ENCODE measurements at regions not wholly inside any gene's neighbourhood (a gene's known extent, or its start where the extent isn't known, plus 50 kb on each side); places are given as distances from the start of the nearest gene placed in this dataset.

GRCh38 chr10:127812041-127812440 lies 75.1 kb downstream of the FOXI2 start:
- ATAC-seq (ENCODE audit: poor library complexity) (no peak), DNase-seq (no peak)
- Histone ChIP-seq H3K27me3 (ENCODE audit: control insufficient read depth in 1 of 2, insufficient read depth in 2 of 2, low read length in 2 of 2) (peaks cover 2 to 6% of the 10 kb centered on the region in 2 experiments), H3K4me3 (ENCODE audit: low read length) (no peak overlapping the region), H3K9me3 (ENCODE audit: control insufficient read depth in 1 of 2, insufficient read depth in 1 of 2, low read length in 2 of 2) (no peaks in the 10 kb centered on the region), H3K36me3 (ENCODE audit: insufficient read depth, low read length) (no peaks in the 10 kb centered on the region), H3K4me1 (ENCODE audit: insufficient read depth, low read length) (no peaks in the 10 kb centered on the region), H3K27ac (ENCODE audit: low read depth in 1 of 2, low read length in 2 of 2) (no peak overlapping the region)
- no peak for TF ChIP-seq CTCF (IDR thresholded peaks at IDR 0.05)
- CTCF ChIA-PET = no interaction called here
- Mint-ChIP-seq H3K4me3 (no peak overlapping the region), H3K27me3 (peaks cover 34% of the 10 kb centered on the region), H3K27ac (no peak overlapping the region), H3K9me3 (no peaks in the 10 kb centered on the region), H3K36me3 (ENCODE audit: low read depth) (no peaks in the 10 kb centered on the region), H3K4me1 (ENCODE audit: low read depth) (no peaks in the 10 kb centered on the region)
- POLR2A ChIA-PET = no interaction called here
- intact Hi-C loops (cut with DNase I, micrococcal nuclease) = loop anchor here in 1 of 2 experiments (10.0 kb wide), 1 partner anchor 97 kb away; no protein-coding TSS in a partner anchor

- Mint-ChIP-seq H3K27me3 (peaks cover 22% of the 10 kb centered on the region), H3K4me3 (no peak overlapping the region), H3K36me3 (ENCODE audit: low read depth) (no peaks in the 10 kb centered on the region), H3K27ac (no peak overlapping the region), H3K9me3 (no peaks in the 10 kb centered on the region), H3K4me1 (ENCODE audit: low read depth) (no peaks in the 10 kb centered on the region)
- H3K36me3 ChIP-seq (ENCODE audit: insufficient read depth, low read length) = no peaks in the 10 kb centered on the region
- CTCF ChIA-PET = no interaction called here
- intact Hi-C loops (cut with DNase I, micrococcal nuclease) = loop anchor here in 1 of 2 experiments (10.0 kb wide), 1 partner anchor 98 kb away; no protein-coding TSS in a partner anchor
- DNase-seq = no peak
- no peaks in the 10 kb centered on the region for H3K4me1 ChIP-seq (ENCODE audit: insufficient read depth, low read length)
- no peak for ATAC-seq (ENCODE audit: poor library complexity)
- H3K9me3 ChIP-seq (ENCODE audit: control insufficient read depth in 1 of 2, insufficient read depth in 1 of 2, low read length in 2 of 2) = no peaks in the 10 kb centered on the region
- peaks cover 0 to 2% of the 10 kb centered on the region in 2 experiments for H3K27me3 ChIP-seq (ENCODE audit: control insufficient read depth in 1 of 2, insufficient read depth in 2 of 2, low read length in 2 of 2)
- no peak overlapping the region for H3K27ac ChIP-seq (ENCODE audit: low read depth in 1 of 2, low read length in 2 of 2)
- H3K4me3 ChIP-seq (ENCODE audit: low read length) = no peak overlapping the region
- no peak for TF ChIP-seq CTCF (IDR thresholded peaks at IDR 0.05)
- POLR2A ChIA-PET = no interaction called here
Measured at GRCh38 chr10:127813290-127813689, 76.3 kb downstream of the FOXI2 start.

DNA sequence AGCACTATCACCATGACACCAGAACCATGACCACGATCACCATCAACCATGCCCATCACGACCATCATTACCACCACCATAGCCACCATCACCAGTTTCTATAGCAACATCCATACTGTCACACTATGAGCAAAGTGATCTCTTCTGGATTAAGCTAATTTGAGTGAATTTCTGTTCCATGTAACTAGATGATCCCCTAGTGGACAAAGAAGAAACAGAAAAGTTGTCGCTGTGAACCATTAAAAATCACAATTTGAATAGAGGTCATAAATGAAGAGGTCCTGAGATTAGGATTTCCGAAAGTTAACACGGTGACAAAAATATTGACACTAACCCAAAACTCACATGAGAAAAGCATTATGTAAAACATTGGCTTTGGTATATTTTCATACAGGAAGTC lies 77.6 kb downstream of the CLRN3 start:
- intact Hi-C loops (cut with DNase I, micrococcal nuclease) = loop anchor here in 1 of 2 experiments (10.0 kb wide), 1 partner anchor 100 kb away; no protein-coding TSS in a partner anchor
- CTCF ChIA-PET = no interaction called here
- Mint-ChIP-seq H3K4me1 (ENCODE audit: low read depth) (no peaks in the 10 kb centered on the region), H3K9me3 (no peaks in the 10 kb centered on the region), H3K27ac (no peak overlapping the region), H3K27me3 (peaks cover 19% of the 10 kb centered on the region), H3K4me3 (no peak overlapping the region), H3K36me3 (ENCODE audit: low read depth) (no peaks in the 10 kb centered on the region)
- H3K27ac ChIP-seq (ENCODE audit: low read depth in 1 of 2, low read length in 2 of 2) = no peak overlapping the region
- ATAC-seq (ENCODE audit: poor library complexity) (no peak), DNase-seq (no peak)
- POLR2A ChIA-PET = no interaction called here
- no peaks in the 10 kb centered on the region for H3K9me3 ChIP-seq (ENCODE audit: control insufficient read depth in 1 of 2, insufficient read depth in 1 of 2, low read length in 2 of 2)
- TF ChIP-seq CTCF (IDR thresholded peaks at IDR 0.05) = no peak
- no peaks in the 10 kb centered on the region for H3K4me1 ChIP-seq (ENCODE audit: insufficient read depth, low read length)
- no peaks in the 10 kb centered on the region for H3K27me3 ChIP-seq (ENCODE audit: control insufficient read depth in 1 of 2, insufficient read depth in 2 of 2, low read length in 2 of 2)
- no peaks in the 10 kb centered on the region for H3K36me3 ChIP-seq (ENCODE audit: insufficient read depth, low read length)
- H3K4me3 ChIP-seq (ENCODE audit: low read length) = no peak overlapping the region
